A549 (cell line): ENCODE measurements at regions not wholly inside any gene's neighbourhood (a gene's known extent, or its start where the extent isn't known, plus 50 kb on each side); places are given as distances from the start of the nearest gene placed in this dataset.

Experiments
- ATAC-seq, 2 experiments: fragments of 200-7000 bp in 1 of 2; fragments of >200 bp in 1 of 2; cut with Nextera tagmentation in 1 of 2; cut with Tn5 transposase in 1 of 2; 3 replicates each; pipeline versions ENCODE4 v1.8.0 to v1.9.1; 2018 to 2020; ENCODE audit warnings: mild to moderate bottlenecking in 1 of 2, moderate library complexity in 1 of 2
- CTCF ChIA-PET: fragments of 300-600 bp; sonication (Branson Sonifier 250); formaldehyde crosslinking; extraction: SDS; loops from one replicate; lab custom pipeline; 2021; ENCODE audit warnings: antibody characterized with exemption, inconsistent platforms; lab: Yijun Ruan, JAX
- POLR2A ChIA-PET: fragments of 350-600 bp; formaldehyde crosslinking; extraction: SDS; loops from one replicate; lab custom pipeline; 2021; ENCODE audit warnings: antibody characterized with exemption, inconsistent platforms; lab: Yijun Ruan, JAX
- DNase-seq, 2 experiments: peaks; one replicate each; pipeline versions ENCODE4 v3.0.0 to v3.0.0-alpha.2; 2011 to 2016; ENCODE audit warnings: low read depth in 1 of 2, low spot score in 1 of 2
- FAIRE-seq: peaks from 2 replicates; lab custom pipeline; 2011; peaks lifted over from hg19 to GRCh38; lab: Jason Lieb, UNC
- H3K27ac ChIP-seq, 2 experiments: fragments of >200 bp; sonication (Bioruptor Twin); formaldehyde crosslinking; 3 replicates each; pipeline ENCODE4 v1.5.1; 2016 to 2017
- H3K4me1 ChIP-seq: fragments of >200 bp; sonication (Bioruptor Twin); formaldehyde crosslinking; 3 replicates; pipeline ENCODE4 v1.6.1; 2016
- H3K4me2 ChIP-seq: fragments of >200 bp; sonication (Bioruptor Twin); formaldehyde crosslinking; 3 replicates; pipeline ENCODE4 v1.6.1; 2016
- H3K4me3 ChIP-seq: fragments of >200 bp; sonication (Bioruptor Twin); formaldehyde crosslinking; 3 replicates; pipeline ENCODE4 v1.5.1; 2016
- H3K9me3 ChIP-seq: fragments of >200 bp; sonication (Bioruptor Twin); formaldehyde crosslinking; 3 replicates; pipeline ENCODE4 v1.6.1; 2016
- CBX8 ChIP-seq: fragments of 200-600 bp; sonication (generic); IDR thresholded peaks from 2 replicates; pipeline ENCODE4 v1.6.1; 2016
- CEBPB ChIP-seq, 2 experiments: fragments of >200 bp in 1 of 2; sonication (Bioruptor Twin) in 1 of 2; formaldehyde crosslinking in 1 of 2; IDR thresholded peaks; 2 replicates each; pipeline ENCODE4 v1.6.1; 2012 to 2016
- EHMT2 ChIP-seq: fragments of 200-600 bp; sonication (generic); IDR thresholded peaks from 2 replicates; pipeline ENCODE4 v1.6.1; 2016; ENCODE audit warnings: antibody characterized with exemption, low read depth, mild to moderate bottlenecking, moderate library complexity
- FOSB ChIP-seq: fragments of 250-450 bp; sonication (Bioruptor Pico); IDR thresholded peaks from 2 replicates; pipeline ENCODE4 v1.5.0; 2020; ENCODE audit warnings: mild to moderate bottlenecking, moderate library complexity
- FOSL2 ChIP-seq, 2 experiments: fragments of 450-650 bp in 1 of 2; fragments of >200 bp in 1 of 2; sonication (Bioruptor Twin) in 1 of 2; formaldehyde crosslinking; IDR thresholded peaks; 2 replicates each; pipeline versions ENCODE4 v1.5.0 to v1.6.1; 2016 to 2020; ENCODE audit warnings: mild to moderate bottlenecking in 1 of 2, moderate library complexity in 1 of 2
- FOXS1 ChIP-seq: fragments of 250-450 bp; sonication (Bioruptor Pico); IDR thresholded peaks from 2 replicates; pipeline ENCODE4 v1.5.0; 2020; ENCODE audit warnings: mild to moderate bottlenecking, moderate library complexity
- HDAC2 ChIP-seq: fragments of 200-600 bp; sonication (generic); IDR thresholded peaks from 2 replicates; pipeline ENCODE4 v1.6.1; 2016
- HOXA7 ChIP-seq: fragments of 250-450 bp; sonication (Bioruptor Pico); IDR thresholded peaks from 2 replicates; pipeline ENCODE4 v1.5.0; 2020; ENCODE audit warnings: mild to moderate bottlenecking, moderate library complexity
- JUN ChIP-seq, 2 experiments: fragments of >200 bp; sonication (Bioruptor Twin); formaldehyde crosslinking; IDR thresholded peaks; 2 replicates in 1 of 2; 3 replicates in 1 of 2; pipeline ENCODE4 v1.6.1; 2016 to 2017
- MYC ChIP-seq: IDR thresholded peaks from 2 replicates; pipeline ENCODE4 v1.6.1; 2012; ENCODE audit warnings: mild to moderate bottlenecking, inconsistent platforms, low read length, improper control_type of control experiment, borderline replicate concordance
- RAD21 ChIP-seq, 2 experiments: fragments of >200 bp in 1 of 2; sonication (Bioruptor Twin) in 1 of 2; formaldehyde crosslinking in 1 of 2; IDR thresholded peaks in 1 of 2; conservative IDR thresholded peaks in 1 of 2; 2 replicates in 1 of 2; 3 replicates in 1 of 2; pipeline ENCODE4 v1.6.1; 2012 to 2018; ENCODE audit warnings: inconsistent platforms in 1 of 2
- RNF2 ChIP-seq: fragments of 200-600 bp; sonication (generic); IDR thresholded peaks from 2 replicates; pipeline ENCODE4 v1.6.1; 2016; ENCODE audit warnings: low read depth, mild to moderate bottlenecking, antibody characterized with exemption, moderate library complexity, borderline replicate concordance
- ZFP36 ChIP-seq: fragments of 450-650 bp; IDR thresholded peaks from 2 replicates; pipeline ENCODE4 v1.6.1; 2014; ENCODE audit warnings: borderline replicate concordance; ENCODE audit not compliant: partially characterized antibody
- ZNF302 ChIP-seq: fragments of 250-450 bp; sonication (Bioruptor Pico); IDR thresholded peaks from 2 replicates; pipeline ENCODE4 v1.9.0; 2021; ENCODE audit warnings: inconsistent platforms, mild to moderate bottlenecking, moderate library complexity
- WGBS: methylation state at CpG from one replicate; pipeline ENCODE4 v1.1.6; 2017; ENCODE audit errors: missing lambda C conversion rate; 5-methylcytosine and 5-hydroxymethylcytosine counted together
- TF ChIP-seq, protein P1 (sequence below): fragments of >200 bp; sonication (Bioruptor Twin); formaldehyde crosslinking; IDR thresholded peaks from 3 replicates; pipeline ENCODE4 v1.6.1; 2016
- TF ChIP-seq, protein P2 (sequence below): fragments of >200 bp; sonication (Bioruptor Twin); formaldehyde crosslinking; IDR thresholded peaks from 2 replicates; pipeline ENCODE4 v1.6.1; 2016
- TF ChIP-seq, protein P3 (sequence below): fragments of 200-600 bp; sonication (generic); IDR thresholded peaks from 2 replicates; pipeline ENCODE4 v1.6.1; 2016; ENCODE audit warnings: antibody characterized with exemption, mild to moderate bottlenecking, moderate library complexity
- TF ChIP-seq, protein P4 (sequence below): IDR thresholded peaks from 2 replicates; pipeline ENCODE4 v1.6.1; 2012; ENCODE audit warnings: low read depth, borderline replicate concordance
- TF ChIP-seq, protein P5 (sequence below): fragments of 450-650 bp; IDR thresholded peaks from 2 replicates; pipeline ENCODE4 v1.6.1; 2014; ENCODE audit warnings: antibody characterized with exemption

DNA sequence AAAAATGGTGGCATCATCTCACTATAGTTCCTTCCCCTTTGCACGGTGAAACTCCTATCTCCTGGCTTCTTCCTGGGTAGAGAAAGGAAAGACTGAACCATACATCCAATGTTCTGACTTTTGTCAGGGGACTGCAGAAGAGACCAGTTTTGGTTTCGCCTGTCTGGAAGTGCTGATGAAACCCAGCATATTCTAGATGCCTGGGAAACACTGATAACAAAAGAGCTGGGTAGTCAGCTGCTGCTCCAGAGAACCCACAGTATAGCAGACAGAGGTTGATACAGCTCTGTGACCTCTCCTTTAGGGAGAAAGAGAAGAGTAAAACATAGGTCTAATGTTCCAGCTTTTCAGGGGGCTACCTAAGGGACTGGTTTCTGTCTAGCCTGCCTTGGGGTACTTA lies 695.3 kb downstream of the DIAPH3 start:
- POLR2A ChIA-PET: no interaction called here
- H3K4me3 ChIP-seq: no peak overlapping the region
- H3K9me3 ChIP-seq: no peaks in the 10 kb centered on the region
- WGBS: 14% methylated on average over 2 of the region's 2 CpGs
- no peak for DNase-seq
- H3K4me1 ChIP-seq: no peaks in the 10 kb centered on the region
- TF ChIP-seq RAD21 (conservative IDR thresholded peaks at IDR 0.05 in 1 of 2, IDR thresholded peaks at IDR 0.05 in 1 of 2) (no peak), FOSL2 (IDR thresholded peaks at IDR 0.05) (no peak), FOSL2 (CRISPR knock-in tag; IDR thresholded peaks at IDR 0.05) (no peak), HDAC2 (no peak), EHMT2 (no peak), ZNF302 (CRISPR knock-in tag) (no peak), RNF2 (no peak), MYC (no peak), CBX8 (no peak), JUN (IDR thresholded peaks at IDR 0.05) (no peak), CEBPB (IDR thresholded peaks at IDR 0.05) (no peak), HOXA7 (no peak), FOSB (CRISPR knock-in tag) (no peak)
- TF ChIP-seq, protein P1, sequence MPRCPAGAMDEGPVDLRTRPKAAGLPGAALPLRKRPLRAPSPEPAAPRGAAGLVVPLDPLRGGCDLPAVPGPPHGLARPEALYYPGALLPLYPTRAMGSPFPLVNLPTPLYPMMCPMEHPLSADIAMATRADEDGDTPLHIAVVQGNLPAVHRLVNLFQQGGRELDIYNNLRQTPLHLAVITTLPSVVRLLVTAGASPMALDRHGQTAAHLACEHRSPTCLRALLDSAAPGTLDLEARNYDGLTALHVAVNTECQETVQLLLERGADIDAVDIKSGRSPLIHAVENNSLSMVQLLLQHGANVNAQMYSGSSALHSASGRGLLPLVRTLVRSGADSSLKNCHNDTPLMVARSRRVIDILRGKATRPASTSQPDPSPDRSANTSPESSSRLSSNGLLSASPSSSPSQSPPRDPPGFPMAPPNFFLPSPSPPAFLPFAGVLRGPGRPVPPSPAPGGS: no peak
- TF ChIP-seq, protein P2, sequence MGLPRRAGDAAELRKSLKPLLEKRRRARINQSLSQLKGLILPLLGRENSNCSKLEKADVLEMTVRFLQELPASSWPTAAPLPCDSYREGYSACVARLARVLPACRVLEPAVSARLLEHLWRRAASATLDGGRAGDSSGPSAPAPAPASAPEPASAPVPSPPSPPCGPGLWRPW: no peak
- TF ChIP-seq, protein P3, sequence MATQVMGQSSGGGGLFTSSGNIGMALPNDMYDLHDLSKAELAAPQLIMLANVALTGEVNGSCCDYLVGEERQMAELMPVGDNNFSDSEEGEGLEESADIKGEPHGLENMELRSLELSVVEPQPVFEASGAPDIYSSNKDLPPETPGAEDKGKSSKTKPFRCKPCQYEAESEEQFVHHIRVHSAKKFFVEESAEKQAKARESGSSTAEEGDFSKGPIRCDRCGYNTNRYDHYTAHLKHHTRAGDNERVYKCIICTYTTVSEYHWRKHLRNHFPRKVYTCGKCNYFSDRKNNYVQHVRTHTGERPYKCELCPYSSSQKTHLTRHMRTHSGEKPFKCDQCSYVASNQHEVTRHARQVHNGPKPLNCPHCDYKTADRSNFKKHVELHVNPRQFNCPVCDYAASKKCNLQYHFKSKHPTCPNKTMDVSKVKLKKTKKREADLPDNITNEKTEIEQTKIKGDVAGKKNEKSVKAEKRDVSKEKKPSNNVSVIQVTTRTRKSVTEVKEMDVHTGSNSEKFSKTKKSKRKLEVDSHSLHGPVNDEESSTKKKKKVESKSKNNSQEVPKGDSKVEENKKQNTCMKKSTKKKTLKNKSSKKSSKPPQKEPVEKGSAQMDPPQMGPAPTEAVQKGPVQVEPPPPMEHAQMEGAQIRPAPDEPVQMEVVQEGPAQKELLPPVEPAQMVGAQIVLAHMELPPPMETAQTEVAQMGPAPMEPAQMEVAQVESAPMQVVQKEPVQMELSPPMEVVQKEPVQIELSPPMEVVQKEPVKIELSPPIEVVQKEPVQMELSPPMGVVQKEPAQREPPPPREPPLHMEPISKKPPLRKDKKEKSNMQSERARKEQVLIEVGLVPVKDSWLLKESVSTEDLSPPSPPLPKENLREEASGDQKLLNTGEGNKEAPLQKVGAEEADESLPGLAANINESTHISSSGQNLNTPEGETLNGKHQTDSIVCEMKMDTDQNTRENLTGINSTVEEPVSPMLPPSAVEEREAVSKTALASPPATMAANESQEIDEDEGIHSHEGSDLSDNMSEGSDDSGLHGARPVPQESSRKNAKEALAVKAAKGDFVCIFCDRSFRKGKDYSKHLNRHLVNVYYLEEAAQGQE: no peak
- TF ChIP-seq, all 56 proteins: peak for 0
- CTCF ChIA-PET: interaction anchor here (0.8 kb wide), 1 partner anchor 23 kb away, joined by 3 read pairs; no protein-coding TSS in a partner anchor
- ATAC-seq (no peak), FAIRE-seq (no peak)
- Histone ChIP-seq H3K27ac (no peak overlapping the region), H3K4me2 (no peak overlapping the region)

DNA sequence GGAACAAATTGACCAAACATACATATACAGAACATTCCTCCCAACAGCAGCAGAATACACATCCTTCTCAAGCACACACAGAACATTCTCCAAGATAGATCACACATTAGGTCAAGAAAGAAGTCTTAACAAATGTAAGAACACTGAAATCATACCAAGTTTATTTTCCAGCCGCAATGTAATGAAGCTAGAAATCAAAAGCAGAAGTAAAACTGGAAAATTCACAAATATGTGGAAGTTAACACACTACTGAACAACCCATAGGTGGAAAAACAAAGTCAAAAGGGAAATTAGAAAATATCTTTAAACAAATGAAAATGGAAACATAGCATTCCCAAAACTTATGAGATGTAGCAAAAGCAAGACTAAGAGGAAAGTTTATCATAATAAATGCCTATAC lies 692.6 kb downstream of the DIAPH3 start:
- no peak for ATAC-seq
- no peak overlapping the region for H3K4me2 ChIP-seq
- TF ChIP-seq, protein P4, sequence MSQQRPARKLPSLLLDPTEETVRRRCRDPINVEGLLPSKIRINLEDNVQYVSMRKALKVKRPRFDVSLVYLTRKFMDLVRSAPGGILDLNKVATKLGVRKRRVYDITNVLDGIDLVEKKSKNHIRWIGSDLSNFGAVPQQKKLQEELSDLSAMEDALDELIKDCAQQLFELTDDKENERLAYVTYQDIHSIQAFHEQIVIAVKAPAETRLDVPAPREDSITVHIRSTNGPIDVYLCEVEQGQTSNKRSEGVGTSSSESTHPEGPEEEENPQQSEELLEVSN: no peak
- no peak for TF ChIP-seq FOXS1 (CRISPR knock-in tag)
- TF ChIP-seq CBX8: no peak
- H3K9me3 ChIP-seq: no peaks in the 10 kb centered on the region
- no peak for DNase-seq
- no peaks in the 10 kb centered on the region for H3K4me1 ChIP-seq
- FAIRE-seq: no peak
- no peak overlapping the region for H3K27ac ChIP-seq
- WGBS: 0% methylated on average over 1 of the region's 1 CpG
- POLR2A ChIA-PET: no interaction called here
- no peak overlapping the region for H3K4me3 ChIP-seq
- CTCF ChIA-PET: interaction anchor here (1.1 kb wide), 1 partner anchor 12 kb away, joined by 3 read pairs; no protein-coding TSS in a partner anchor

DNA sequence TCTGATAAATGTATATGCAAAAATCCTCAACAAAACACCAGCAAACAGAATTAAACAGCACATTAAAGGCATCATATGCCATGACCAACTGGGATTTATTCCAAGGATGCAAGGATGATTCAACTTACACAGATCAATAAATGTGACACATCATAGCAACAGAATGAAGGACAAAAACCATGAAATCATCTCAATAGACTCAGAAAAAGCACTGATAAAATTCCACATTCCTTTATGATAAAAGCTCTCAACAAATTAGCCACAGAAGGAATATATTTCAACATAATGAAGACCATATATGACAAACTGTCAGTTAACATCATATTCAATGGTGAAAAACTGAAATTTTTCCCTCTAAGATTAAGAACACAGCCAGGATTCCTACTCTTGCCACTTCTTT lies 691.6 kb downstream of the DIAPH3 start:
- no peak overlapping the region for H3K27ac ChIP-seq
- FAIRE-seq: no peak

More for the DNA sequence above, 691.6 kb downstream of the DIAPH3 start:
- no peak overlapping the region for H3K4me3 ChIP-seq
- H3K4me2 ChIP-seq: no peak overlapping the region
- POLR2A ChIA-PET: no interaction called here
- H3K9me3 ChIP-seq: no peaks in the 10 kb centered on the region
- CTCF ChIA-PET: interaction anchor here (1.1 kb wide), 1 partner anchor 13 kb away, joined by 3 read pairs; no protein-coding TSS in a partner anchor
- ATAC-seq (no peak), DNase-seq (no peak)
- no peaks in the 10 kb centered on the region for H3K4me1 ChIP-seq
- no peak for TF ChIP-seq ZFP36
- TF ChIP-seq, protein P5, sequence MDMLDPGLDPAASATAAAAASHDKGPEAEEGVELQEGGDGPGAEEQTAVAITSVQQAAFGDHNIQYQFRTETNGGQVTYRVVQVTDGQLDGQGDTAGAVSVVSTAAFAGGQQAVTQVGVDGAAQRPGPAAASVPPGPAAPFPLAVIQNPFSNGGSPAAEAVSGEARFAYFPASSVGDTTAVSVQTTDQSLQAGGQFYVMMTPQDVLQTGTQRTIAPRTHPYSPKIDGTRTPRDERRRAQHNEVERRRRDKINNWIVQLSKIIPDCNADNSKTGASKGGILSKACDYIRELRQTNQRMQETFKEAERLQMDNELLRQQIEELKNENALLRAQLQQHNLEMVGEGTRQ: no peak
- TF ChIP-seq, protein P3: no peak
